NCI-H2196 treated with DMSO at 0.1 percent for 48 hours (cell line): ENCODE measurements at regions not wholly inside any gene's neighbourhood (a gene's known extent, or its start where the extent isn't known, plus 50 kb on each side); places are given as distances from the start of the nearest gene placed in this dataset.

Source experiments
- DNase-seq: peaks from one replicate; lab custom pipeline; 2025; ENCODE audit not compliant: unreplicated experiment; lab: John Stamatoyannopoulos, UW

- DNase-seq, result no peak
These were observed 265.3 kb upstream of the HABP2 start for GRCh38 chr10:113287592-113287991.

GRCh38 chr10:113290137-113290536, 262.7 kb upstream of the HABP2 start:
- DNase-seq, result no peak

DNA sequence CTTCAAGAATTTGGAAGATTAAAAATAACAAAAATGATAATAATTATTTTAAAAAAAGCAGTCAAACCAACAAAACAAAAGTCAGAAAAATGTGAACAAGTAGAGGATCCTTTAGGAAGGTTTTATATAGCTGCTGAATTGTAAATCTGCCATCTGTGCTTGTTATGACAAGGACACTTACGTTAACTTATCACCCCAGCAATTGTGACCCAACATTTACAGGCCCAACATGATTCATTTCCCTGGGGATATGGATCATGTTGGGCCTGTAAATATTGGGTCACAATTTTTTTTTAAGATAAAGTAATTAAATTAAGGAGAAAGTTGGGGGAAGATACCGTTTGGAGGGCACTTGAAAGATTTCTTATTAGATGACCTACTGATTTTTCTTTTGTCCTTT, 261.4 kb upstream of the HABP2 start:
- DNase-seq, result no peak

DNA sequence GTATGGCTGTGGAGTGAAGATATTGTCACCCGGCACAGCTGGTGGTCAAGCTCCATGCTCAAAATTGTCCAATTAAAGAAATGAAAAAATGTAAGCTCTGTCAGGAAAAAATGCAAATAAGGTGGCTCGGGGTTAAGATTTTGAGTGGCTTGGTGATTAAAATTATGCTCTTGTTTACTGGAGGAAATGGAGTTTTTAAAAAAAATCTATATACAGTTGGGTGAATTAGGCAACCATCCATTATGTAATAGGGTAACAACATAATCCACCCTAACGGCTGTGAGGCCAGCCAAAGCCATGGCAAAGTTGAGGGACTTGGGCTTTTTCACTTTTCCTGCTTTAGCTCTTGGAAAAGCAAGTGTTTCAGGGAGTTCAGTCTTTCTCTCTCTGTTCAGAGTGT, 260.8 kb upstream of the HABP2 start:
- no peak for DNase-seq

GRCh38 chr10:113292743-113293142, 260.1 kb upstream of the HABP2 start:
- no peak for DNase-seq

- no peak for DNase-seq
These were observed 259.7 kb upstream of the HABP2 start for GRCh38 chr10:113293167-113293566.

DNA sequence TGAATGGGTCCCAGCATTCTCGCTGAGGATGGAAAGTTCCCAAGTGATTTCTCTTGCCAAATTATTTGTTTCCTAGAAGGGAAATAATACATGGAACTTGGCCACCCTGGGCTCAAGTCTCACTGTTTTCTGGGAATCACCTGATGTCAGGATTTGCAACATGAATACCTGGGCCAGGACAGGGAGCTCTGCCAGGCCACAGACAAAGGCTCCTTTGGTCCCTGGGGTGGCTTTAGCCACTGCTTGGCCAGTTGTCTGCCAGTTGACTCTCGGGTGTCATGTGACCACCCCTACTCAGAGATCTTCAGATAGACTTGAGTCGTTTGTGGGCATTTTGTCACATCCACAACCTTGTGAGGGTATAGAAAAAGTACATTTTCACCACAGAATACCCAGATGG, 258.0 kb upstream of the HABP2 start:
- no peak for DNase-seq

DNA sequence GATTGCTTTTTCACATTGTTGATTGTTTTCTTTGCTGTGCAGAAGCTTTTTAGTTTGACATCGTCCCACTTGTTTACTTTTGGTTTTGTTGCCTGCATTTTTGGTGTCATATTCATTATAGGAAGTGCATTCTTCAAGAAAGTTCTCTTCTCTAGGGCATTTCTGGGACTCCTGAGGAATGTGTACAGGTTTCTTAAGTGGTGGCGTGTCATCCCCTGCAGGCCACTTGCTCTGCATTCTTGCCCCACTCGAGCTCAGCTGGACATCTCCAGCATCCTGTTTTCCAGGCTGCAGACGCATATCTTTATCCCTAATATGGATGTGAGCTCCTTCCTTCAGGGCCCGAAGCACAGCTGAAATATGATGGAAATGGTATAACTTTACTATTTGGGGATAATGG, 255.6 kb upstream of the HABP2 start:
- DNase-seq, result no peak

- no peak for DNase-seq
These were observed 254.2 kb upstream of the HABP2 start for GRCh38 chr10:113298616-113299015.

DNA sequence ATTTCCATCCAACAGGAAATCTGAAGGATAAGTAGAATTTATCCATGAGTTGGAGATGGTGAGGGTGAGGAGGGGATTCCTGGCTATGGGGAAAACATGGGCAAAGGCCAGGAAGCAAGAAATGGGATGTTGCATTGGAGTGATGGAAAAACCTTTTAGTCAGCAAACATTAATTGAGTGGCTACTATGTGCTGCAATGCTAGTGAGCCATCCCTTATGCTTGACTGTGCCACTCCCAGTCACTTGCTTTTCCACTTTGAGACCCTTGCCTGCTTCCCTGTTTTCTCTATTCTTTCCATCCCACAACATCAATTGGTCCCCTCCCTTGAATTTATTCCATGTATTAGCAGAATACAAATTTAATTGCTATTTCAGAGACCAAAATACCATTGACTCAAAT, 252.7 kb upstream of the HABP2 start:
- no peak for DNase-seq

DNA sequence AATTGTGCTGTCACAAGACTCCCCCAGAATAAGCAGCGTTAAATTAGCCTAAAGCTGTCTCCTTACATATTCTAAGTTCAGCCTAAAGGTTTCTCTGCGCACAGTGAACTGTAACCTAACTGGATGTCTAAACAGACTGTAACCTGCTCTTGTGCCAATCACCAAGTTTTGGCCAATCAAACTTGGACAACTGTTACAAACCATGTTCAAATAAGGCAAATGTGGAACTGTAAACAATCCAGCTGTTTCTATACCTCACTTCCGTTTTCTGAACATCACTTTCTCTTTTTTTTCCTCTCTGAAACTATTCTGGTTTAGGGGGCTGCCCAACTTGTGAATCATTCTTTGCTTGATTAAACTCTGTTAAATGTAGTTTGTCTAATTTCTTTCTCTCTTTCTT, 252.2 kb upstream of the HABP2 start:
- DNase-seq, result no peak

- no peak for DNase-seq
These were observed 251.4 kb upstream of the HABP2 start for GRCh38 chr10:113301342-113301984.

DNA sequence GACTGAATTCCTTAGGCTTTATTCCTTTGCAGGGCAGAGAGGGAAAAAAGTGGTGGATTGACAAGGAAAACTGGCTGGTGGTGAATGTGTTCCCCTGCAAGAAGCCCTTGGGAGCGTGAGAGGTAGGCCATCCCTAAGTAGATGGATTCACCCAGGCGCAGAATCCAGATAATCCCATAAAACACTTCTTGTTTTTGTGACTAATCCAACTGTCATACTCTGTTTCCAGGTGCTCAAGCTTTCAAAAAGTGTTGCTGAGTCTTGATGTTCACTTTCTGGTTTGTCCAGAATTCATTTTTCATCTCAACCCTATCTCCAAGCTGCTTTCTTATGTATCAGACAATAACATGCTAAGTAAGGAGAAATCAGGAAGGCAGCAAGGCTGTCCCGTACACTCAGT, 250.8 kb upstream of the HABP2 start:
- DNase-seq, result no peak

GRCh38 chr10:113303544-113304146, 249.2 kb upstream of the HABP2 start:
- DNase-seq, result no peak

DNA sequence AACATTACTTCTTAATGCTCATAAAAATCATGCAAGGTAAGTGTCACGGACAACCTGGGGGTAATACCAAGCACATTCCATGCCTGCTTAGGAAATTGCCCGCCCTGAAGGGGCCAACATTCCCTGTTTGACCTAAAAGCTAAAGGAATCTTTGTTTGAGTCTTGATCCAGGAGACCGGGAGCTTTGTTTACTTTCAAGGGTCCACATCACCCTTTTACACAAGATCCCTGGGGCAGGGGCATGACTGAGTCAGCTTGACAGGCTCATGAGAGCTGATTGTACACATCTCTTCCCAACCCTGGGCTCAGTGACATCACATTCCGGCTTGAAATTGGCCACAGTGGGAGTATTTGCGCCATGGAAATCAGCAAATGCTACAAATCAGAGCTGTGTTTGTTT, 248.1 kb upstream of the HABP2 start:
- no peak for DNase-seq

GRCh38 chr10:113305871-113306270, 247.0 kb upstream of the HABP2 start:
- DNase-seq, result no peak

DNA sequence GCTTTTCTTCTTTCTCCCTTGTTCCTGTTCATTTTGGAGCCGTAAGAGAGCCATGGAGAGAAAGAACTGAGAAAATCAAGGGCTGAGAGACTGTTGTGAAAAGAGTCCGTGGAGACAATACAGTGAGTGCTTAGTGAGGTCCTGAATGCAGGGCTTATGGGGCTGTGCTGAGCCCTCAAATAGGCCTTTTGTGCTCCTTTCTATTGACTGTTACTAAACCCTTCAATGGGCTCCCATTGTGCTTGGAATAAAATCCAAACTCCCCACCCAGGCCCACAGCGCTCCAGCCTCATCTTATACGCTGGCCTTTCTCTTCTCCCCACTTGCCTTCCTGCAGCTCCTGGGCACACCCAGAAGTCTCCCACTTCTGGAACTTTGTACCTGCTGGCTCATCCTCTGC, 243.1 kb upstream of the HABP2 start:
- no peak for DNase-seq

- DNase-seq, result no peak
These were observed 242.5 kb upstream of the HABP2 start for GRCh38 chr10:113310347-113310746.

- DNase-seq, result no peak
These were observed 239.7 kb upstream of the HABP2 start for GRCh38 chr10:113313048-113313602.

DNA sequence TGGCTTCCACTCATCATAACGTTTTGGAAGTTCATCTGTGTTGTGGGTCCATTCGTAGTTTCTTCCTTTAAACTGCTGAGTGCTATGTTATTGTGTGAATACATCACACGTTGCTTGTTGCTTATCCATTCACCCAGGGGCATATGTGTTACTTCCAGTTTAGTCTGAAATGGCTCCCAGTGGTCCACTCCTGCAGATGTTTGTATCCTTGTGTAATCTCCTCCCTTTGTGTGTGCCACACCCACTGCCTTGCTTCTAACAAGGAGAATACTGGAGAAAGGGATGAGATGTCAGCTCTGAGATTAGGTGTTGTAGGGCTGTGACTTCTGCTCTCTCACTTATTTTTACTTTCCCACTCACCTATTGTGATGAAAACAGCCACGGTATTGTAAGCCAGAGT, 239.1 kb upstream of the HABP2 start:
- DNase-seq, result no peak

GRCh38 chr10:113316506-113316905, 236.3 kb upstream of the HABP2 start:
- DNase-seq, result no peak

- DNase-seq, result no peak
These were observed 235.4 kb upstream of the HABP2 start for GRCh38 chr10:113317489-113317888.

GRCh38 chr10:113319479-113319878, 233.4 kb upstream of the HABP2 start:
- DNase-seq, result no peak
